ENCODE measurements at regions not wholly inside any gene's neighbourhood (a gene's known extent, or its start where the extent isn't known, plus 50 kb on each side); places are given as distances from the start of the nearest gene placed in this dataset.
"Not testable (repeated sequence)": the region's sequence is repeated elsewhere in the genome, so short reads cannot be mapped to it uniquely, and the experiment has no call there.

GRCh38 chr1:181219938-181220337 lies 131.4 kb downstream of the IER5 start:
- CTCF ChIA-PET, result no interaction called here
- no peak for TF ChIP-seq CTCF (conservative IDR thresholded peaks at IDR 0.05; ENCODE audit: low read depth)
- DNase-seq (ENCODE audit: low spot score), result peak; percentile 13
- POLR2A ChIA-PET (ENCODE audit: low non-redundant PET), result no interaction called here
- H3K27ac ChIP-seq, result no peak overlapping the region

GRCh38 chr1:181221078-181221477 lies 132.6 kb downstream of the IER5 start:
- CTCF ChIA-PET, result no interaction called here
- DNase-seq (ENCODE audit: low spot score), result no peak
- H3K27ac ChIP-seq, result no peak overlapping the region
- POLR2A ChIA-PET (ENCODE audit: low non-redundant PET), result no interaction called here
- no peak for TF ChIP-seq CTCF (conservative IDR thresholded peaks at IDR 0.05; ENCODE audit: low read depth)

- TF ChIP-seq CTCF (conservative IDR thresholded peaks at IDR 0.05; ENCODE audit: low read depth), result no peak
- no peak for DNase-seq (ENCODE audit: low spot score)
- CTCF ChIA-PET, result interaction anchor here (1.0 kb wide), 1 partner anchor 202 kb away, joined by 3 read pairs; no protein-coding TSS in a partner anchor
- POLR2A ChIA-PET (ENCODE audit: low non-redundant PET), result no interaction called here
- no peak overlapping the region for H3K27ac ChIP-seq
Observed at GRCh38 chr1:181222972-181223505, 134.5 kb downstream of the IER5 start.

- DNase-seq (ENCODE audit: low spot score); H3K27ac ChIP-seq; POLR2A ChIA-PET (ENCODE audit: low non-redundant PET): not testable (repeated sequence)
- CTCF ChIA-PET, result interaction anchor here (0.8 kb wide), 1 partner anchor 10 kb away, joined by 3 read pairs; no protein-coding TSS in a partner anchor
Observed at GRCh38 chr1:181226728-181227127, 138.2 kb downstream of the IER5 start.

GRCh38 chr1:181239086-181239485 lies 150.6 kb downstream of the IER5 start:
- CTCF ChIA-PET, result no interaction called here

GRCh38 chr1:181246320-181246719 lies 157.8 kb downstream of the IER5 start:
- H3K27ac ChIP-seq; CTCF ChIA-PET; POLR2A ChIA-PET (ENCODE audit: low non-redundant PET); DNase-seq (ENCODE audit: low spot score): not testable (repeated sequence)

More at GRCh38 chr1:181239086-181239485, 150.6 kb downstream of the IER5 start:
- no peak for DNase-seq (ENCODE audit: low spot score)
- no peak for TF ChIP-seq CTCF (conservative IDR thresholded peaks at IDR 0.05; ENCODE audit: low read depth)
- H3K27ac ChIP-seq, result no peak overlapping the region
- POLR2A ChIA-PET (ENCODE audit: low non-redundant PET), result no interaction called here

GRCh38 chr1:181248361-181248760 lies 159.9 kb downstream of the IER5 start:
- H3K27ac ChIP-seq; DNase-seq (ENCODE audit: low spot score); CTCF ChIA-PET; POLR2A ChIA-PET (ENCODE audit: low non-redundant PET): not testable (repeated sequence)

- TF ChIP-seq CTCF (conservative IDR thresholded peaks at IDR 0.05; ENCODE audit: low read depth), result no peak
- no peak for DNase-seq (ENCODE audit: low spot score)
- no peak overlapping the region for H3K27ac ChIP-seq
- ChIA-PET POLR2A (ENCODE audit: low non-redundant PET) (no interaction called here), CTCF (no interaction called here)
Observed at GRCh38 chr1:181249186-181249585, 160.7 kb downstream of the IER5 start.
